Tibial artery (tissue), 4 donors: ENCODE measurements at regions not wholly inside any gene's neighbourhood (a gene's known extent, or its start where the extent isn't known, plus 50 kb on each side); places are given as distances from the start of the nearest gene placed in this dataset.

ENCODE experiments used
- DNase-seq, 2 donors: peaks; one replicate each; pipeline ENCODE4 v3.0.0-alpha.2; 2019
- H3K27ac ChIP-seq, 2 donors: fragments of 200-600 bp; sonication (generic) in 1 of 2; 1 replicate in 1 of 2; 2 replicates in 1 of 2; pipeline ENCODE4 v1.5.1; 2018 to 2019; ENCODE audit warnings: mild to moderate bottlenecking in 1 of 2
- H3K27me3 ChIP-seq, 2 donors: fragments of 200-600 bp; sonication (generic) in 1 of 2; one replicate each; pipeline versions ENCODE4 v1.5.1 to v1.6.0; 2016 to 2019
- H3K36me3 ChIP-seq, 3 donors: fragments of 200-600 bp; sonication (generic) in 2 of 3; one replicate each; pipeline ENCODE4 v1.5.1; 2016 to 2019; ENCODE audit warnings: mild to moderate bottlenecking in 2 of 3
- H3K4me1 ChIP-seq, 4 donors: fragments of 200-600 bp; sonication (generic) in 2 of 4; 1 replicate in 3 of 4; 2 replicates in 1 of 4; pipeline ENCODE4 v1.5.1; 2016 to 2019
- H3K4me3 ChIP-seq, 2 donors: fragments of 200-600 bp; sonication (generic) in 1 of 2; 1 replicate in 1 of 2; 2 replicates in 1 of 2; pipeline ENCODE4 v1.5.1; 2018 to 2019; ENCODE audit warnings: mild to moderate bottlenecking in 2 of 2
- H3K9me3 ChIP-seq, 3 donors: fragments of 200-600 bp; sonication (generic) in 1 of 3; one replicate each; pipeline ENCODE4 v1.5.1; 2016 to 2019
- CTCF ChIP-seq, 2 experiments: fragments of 200-600 bp in 1 of 2; fragments of 450-650 bp in 1 of 2; IDR thresholded peaks; one replicate each; pipeline ENCODE4 v1.5.1; 2017 to 2019; ENCODE audit warnings: antibody characterized with exemption in 2 of 2, mild to moderate bottlenecking in 1 of 2, moderate library complexity in 1 of 2
- intact Hi-C: fragments of 100-400 bp; cut with DNase I; formaldehyde crosslinking; loops from one replicate; pipeline ENCODE4 v1.15.0; 2023; ENCODE audit warnings: low total_unique reads

GRCh38 chr10:111968647-111969046, 214.9 kb downstream of the GPAM start:
- Histone ChIP-seq H3K9me3 (no peaks in the 10 kb centered on the region), H3K36me3 (no peaks in the 10 kb centered on the region), H3K4me3 (no peak overlapping the region), H3K4me1 (no peaks in the 10 kb centered on the region), H3K27ac (no peak overlapping the region), H3K27me3 (no peaks in the 10 kb centered on the region)
- intact Hi-C loops = no loop called here
- no peak for TF ChIP-seq CTCF (IDR thresholded peaks at IDR 0.05)
- no peak for DNase-seq

- H3K4me3 ChIP-seq = no peak overlapping the region
- no peak for DNase-seq
- no peaks in the 10 kb centered on the region for H3K27me3 ChIP-seq
- H3K36me3 ChIP-seq = no peaks in the 10 kb centered on the region
- intact Hi-C loops = no loop called here
- H3K4me1 ChIP-seq = no peaks in the 10 kb centered on the region
- no peak for TF ChIP-seq CTCF (IDR thresholded peaks at IDR 0.05)
- H3K27ac ChIP-seq = no peak overlapping the region
- H3K9me3 ChIP-seq = no peaks in the 10 kb centered on the region
Observed at GRCh38 chr10:111970111-111970510, 213.5 kb downstream of the GPAM start.

GRCh38 chr10:111972109-111972508, 211.5 kb downstream of the GPAM start:
- intact Hi-C loops = no loop called here
- H3K27ac ChIP-seq = no peak overlapping the region
- no peaks in the 10 kb centered on the region for H3K36me3 ChIP-seq
- H3K4me3 ChIP-seq = no peak overlapping the region
- no peaks in the 10 kb centered on the region for H3K4me1 ChIP-seq
- DNase-seq = no peak
- no peak for TF ChIP-seq CTCF (IDR thresholded peaks at IDR 0.05)
- no peaks in the 10 kb centered on the region for H3K9me3 ChIP-seq
- H3K27me3 ChIP-seq = no peaks in the 10 kb centered on the region

GRCh38 chr10:111973306-111973705, 210.3 kb downstream of the GPAM start:
- no peaks in the 10 kb centered on the region for H3K9me3 ChIP-seq
- no peaks in the 10 kb centered on the region for H3K27me3 ChIP-seq
- H3K4me3 ChIP-seq = no peak overlapping the region
- intact Hi-C loops = no loop called here
- DNase-seq = no peak
- TF ChIP-seq CTCF (IDR thresholded peaks at IDR 0.05) = no peak
- H3K4me1 ChIP-seq = no peaks in the 10 kb centered on the region
- no peaks in the 10 kb centered on the region for H3K36me3 ChIP-seq
- H3K27ac ChIP-seq = no peak overlapping the region

GRCh38 chr10:111973826-111974225, 209.7 kb downstream of the GPAM start:
- no peak for TF ChIP-seq CTCF (IDR thresholded peaks at IDR 0.05)
- Histone ChIP-seq H3K27me3 (no peaks in the 10 kb centered on the region), H3K27ac (no peak overlapping the region), H3K4me3 (no peak overlapping the region), H3K36me3 (no peaks in the 10 kb centered on the region), H3K4me1 (no peaks in the 10 kb centered on the region), H3K9me3 (no peaks in the 10 kb centered on the region)
- no peak for DNase-seq
- intact Hi-C loops = no loop called here

- Histone ChIP-seq H3K27me3 (no peaks in the 10 kb centered on the region), H3K9me3 (no peaks in the 10 kb centered on the region), H3K27ac (no peak overlapping the region), H3K4me3 (no peak overlapping the region), H3K36me3 (no peaks in the 10 kb centered on the region), H3K4me1 (no peaks in the 10 kb centered on the region)
- intact Hi-C loops = no loop called here
- DNase-seq = no peak
- TF ChIP-seq CTCF (IDR thresholded peaks at IDR 0.05) = no peak
Observed at GRCh38 chr10:111974325-111974724, 209.2 kb downstream of the GPAM start.
